Breast epithelium (tissue), 4 donors: ENCODE measurements at regions not wholly inside any gene's neighbourhood (a gene's known extent, or its start where the extent isn't known, plus 50 kb on each side); places are given as distances from the start of the nearest gene placed in this dataset.

Experiments
- DNase-seq, 2 donors: peaks; one replicate each; pipeline ENCODE4 v3.0.0-alpha.2; 2019; ENCODE audit warnings: low spot score in 2 of 2
- H3K27ac ChIP-seq, 2 donors: fragments of 200-600 bp; sonication (generic) in 1 of 2; one replicate each; pipeline ENCODE4 v1.5.1; 2016 to 2019; ENCODE audit warnings: mild to moderate bottlenecking in 1 of 2
- H3K27me3 ChIP-seq, 2 donors: fragments of 200-600 bp; sonication (generic) in 1 of 2; one replicate each; pipeline versions ENCODE4 v1.5.1 to v1.6.0; 2017 to 2019; ENCODE audit warnings: control low read depth in 1 of 2, mild to moderate bottlenecking in 1 of 2
- H3K36me3 ChIP-seq: fragments of 200-600 bp; one replicate; pipeline ENCODE4 v1.5.1; 2019
- H3K4me1 ChIP-seq, 2 donors: fragments of 200-600 bp; sonication (generic); one replicate each; pipeline ENCODE4 v1.5.1; 2016 to 2019; ENCODE audit warnings: control low read depth in 1 of 2
- H3K4me3 ChIP-seq, 3 donors: fragments of 200-600 bp; sonication (generic); 1 replicate in 2 of 3; 2 replicates in 1 of 3; pipeline ENCODE4 v1.5.1; 2016 to 2019; ENCODE audit warnings: mild to moderate bottlenecking in 3 of 3, moderate library complexity in 2 of 3
- H3K9me3 ChIP-seq, 2 donors: fragments of 200-600 bp; sonication (generic) in 1 of 2; one replicate each; pipeline ENCODE4 v1.5.1; 2016 to 2019; ENCODE audit warnings: control low read depth in 1 of 2
- CTCF ChIP-seq, 3 donors: fragments of 450-650 bp; IDR thresholded peaks; one replicate each; pipeline ENCODE4 v1.5.1; 2016 to 2017; ENCODE audit warnings: antibody characterized with exemption in 3 of 3, mild to moderate bottlenecking in 3 of 3, moderate library complexity in 3 of 3
- POLR2A ChIP-seq: fragments of 450-650 bp; IDR thresholded peaks from one replicate; pipeline ENCODE4 v1.6.1; 2016; ENCODE audit warnings: antibody characterized with exemption, mild to moderate bottlenecking, moderate library complexity
- POLR2AphosphoS5 ChIP-seq, 3 donors: sonication (generic); formaldehyde crosslinking; IDR thresholded peaks; one replicate each; pipeline ENCODE4 v1.6.1; 2017; ENCODE audit warnings: antibody characterized with exemption in 3 of 3
- intact Hi-C: fragments of 100-400 bp; cut with DNase I; formaldehyde crosslinking; loops from one replicate; pipeline ENCODE4 v1.15.1; 2023; ENCODE audit warnings: low total_unique reads

- H3K36me3 ChIP-seq = no peaks in the 10 kb centered on the region
- intact Hi-C loops = no loop called here
- H3K27me3 ChIP-seq = no peaks in the 10 kb centered on the region
- H3K4me3 ChIP-seq = no peak overlapping the region
- H3K27ac ChIP-seq = no peak overlapping the region
- H3K9me3 ChIP-seq = no peaks in the 10 kb centered on the region
- H3K4me1 ChIP-seq = no peaks in the 10 kb centered on the region
- TF ChIP-seq CTCF (IDR thresholded peaks at IDR 0.05) (no peak), POLR2AphosphoS5 (IDR thresholded peaks at IDR 0.05) (no peak), POLR2A (no peak)
- no peak for DNase-seq
Measured at GRCh38 chr5:21219251-21219650, 1231.3 kb upstream of the CDH18 start.

- no peak for DNase-seq
- Histone ChIP-seq H3K4me3 (no peak overlapping the region), H3K4me1 (no peaks in the 10 kb centered on the region), H3K9me3 (no peaks in the 10 kb centered on the region), H3K27me3 (no peaks in the 10 kb centered on the region), H3K36me3 (no peaks in the 10 kb centered on the region), H3K27ac (no peak overlapping the region)
- no peak for TF ChIP-seq POLR2A
- intact Hi-C loops = no loop called here
Measured at GRCh38 chr5:21212026-21212425, 1224.0 kb upstream of the CDH18 start.

GRCh38 chr5:21209409-21209808 lies 1221.4 kb upstream of the CDH18 start:
- Histone ChIP-seq H3K36me3 (no peaks in the 10 kb centered on the region), H3K27ac (no peak overlapping the region), H3K4me1 (no peaks in the 10 kb centered on the region), H3K4me3 (no peak overlapping the region), H3K27me3 (no peaks in the 10 kb centered on the region), H3K9me3 (no peaks in the 10 kb centered on the region)
- intact Hi-C loops = no loop called here
- DNase-seq = no peak
- TF ChIP-seq CTCF (IDR thresholded peaks at IDR 0.05) = no peak
- no peak for TF ChIP-seq POLR2AphosphoS5 (IDR thresholded peaks at IDR 0.05)
- no peak for TF ChIP-seq POLR2A

- no peak for DNase-seq
- no peak overlapping the region for H3K4me3 ChIP-seq
- no peaks in the 10 kb centered on the region for H3K9me3 ChIP-seq
- H3K27ac ChIP-seq = no peak overlapping the region
- TF ChIP-seq CTCF (IDR thresholded peaks at IDR 0.05) (no peak), POLR2A (no peak), POLR2AphosphoS5 (IDR thresholded peaks at IDR 0.05) (no peak)
- H3K27me3 ChIP-seq = no peaks in the 10 kb centered on the region
- no peaks in the 10 kb centered on the region for H3K4me1 ChIP-seq
- H3K36me3 ChIP-seq = no peaks in the 10 kb centered on the region
- intact Hi-C loops = no loop called here
Measured at GRCh38 chr5:21199087-21199486, 1211.1 kb upstream of the CDH18 start.

GRCh38 chr5:21195145-21195544 lies 1207.1 kb upstream of the CDH18 start:
- TF ChIP-seq POLR2AphosphoS5 (IDR thresholded peaks at IDR 0.05) (no peak), POLR2A (no peak), CTCF (IDR thresholded peaks at IDR 0.05) (no peak)
- intact Hi-C loops = no loop called here

GRCh38 chr5:21185536-21185935 lies 1197.5 kb upstream of the CDH18 start:
- no peaks in the 10 kb centered on the region for H3K27me3 ChIP-seq
- H3K27ac ChIP-seq = no peak overlapping the region
- no peak for TF ChIP-seq POLR2A
- intact Hi-C loops = no loop called here
- H3K4me3 ChIP-seq = no peak overlapping the region
- H3K4me1 ChIP-seq = no peaks in the 10 kb centered on the region
- no peaks in the 10 kb centered on the region for H3K36me3 ChIP-seq
- H3K9me3 ChIP-seq = no peaks in the 10 kb centered on the region
- no peak for DNase-seq

More at GRCh38 chr5:21195145-21195544, 1207.1 kb upstream of the CDH18 start:
- Histone ChIP-seq H3K27me3 (no peaks in the 10 kb centered on the region), H3K4me3 (no peak overlapping the region), H3K36me3 (no peaks in the 10 kb centered on the region), H3K9me3 (no peaks in the 10 kb centered on the region), H3K4me1 (no peaks in the 10 kb centered on the region), H3K27ac (no peak overlapping the region)
- DNase-seq = no peak
